Head of caudate nucleus (tissue), 42 donors: ENCODE measurements at regions not wholly inside any gene's neighbourhood (a gene's known extent, or its start where the extent isn't known, plus 50 kb on each side); places are given as distances from the start of the nearest gene placed in this dataset.
A peak's percentile ranks its signal among the peaks of the same experiment; 100 is the strongest.

Source experiments
- DNase-seq, 42 donors: peaks; one replicate each; pipeline versions ENCODE4 v3.0.0 to v3.0.0-alpha.2; 2020 to 2021; ENCODE audit warnings: mixed read lengths in 7 of 42
- intact Hi-C: fragments of 100-400 bp; cut with DNase I; formaldehyde crosslinking; loops from one replicate; pipeline ENCODE4 v1.15.0; 2022

- intact Hi-C loops: no loop called here
Measured at GRCh38 chr17:77266891-77267341, 126.1 kb downstream of the SEC14L1 start.

GRCh38 chr17:77269696-77270681 is 129.2 kb downstream of the SEC14L1 start:
- intact Hi-C loops: no loop called here
- DNase-seq: peak in 4 of 42 donors; percentile 19 to 49 (median 34)

More at GRCh38 chr17:77266891-77267341, 126.1 kb downstream of the SEC14L1 start:
- DNase-seq: no peak

GRCh38 chr17:77271411-77271810 is 130.6 kb downstream of the SEC14L1 start:
- intact Hi-C loops: no loop called here
- no peak for DNase-seq

GRCh38 chr17:77273397-77274085 is 132.8 kb downstream of the SEC14L1 start:
- no peak for DNase-seq
- intact Hi-C loops: no loop called here

GRCh38 chr17:77274096-77274845 is 133.5 kb downstream of the SEC14L1 start:
- intact Hi-C loops: no loop called here
- DNase-seq: no peak

- DNase-seq: no peak
- intact Hi-C loops: no loop called here
Measured at GRCh38 chr17:77279448-77280303, 138.9 kb downstream of the SEC14L1 start.

GRCh38 chr17:77280304-77281121 is 139.7 kb downstream of the SEC14L1 start:
- intact Hi-C loops: no loop called here

GRCh38 chr17:77281122-77281903 is 140.5 kb downstream of the SEC14L1 start:
- intact Hi-C loops: no loop called here
- DNase-seq: peak in 38 of 42 donors; percentile 11 to 71 (median 41)

More at GRCh38 chr17:77280304-77281121, 139.7 kb downstream of the SEC14L1 start:
- DNase-seq: no peak

GRCh38 chr17:77281904-77282367 is 141.2 kb downstream of the SEC14L1 start:
- DNase-seq: no peak

GRCh38 chr17:77282524-77283515 is 142.1 kb downstream of the SEC14L1 start:
- no peak for DNase-seq
- intact Hi-C loops: no loop called here

More at GRCh38 chr17:77281904-77282367, 141.2 kb downstream of the SEC14L1 start:
- intact Hi-C loops: no loop called here

- no peak for DNase-seq
- intact Hi-C loops: no loop called here
Measured at GRCh38 chr17:77284023-77284617, 143.4 kb downstream of the SEC14L1 start.

GRCh38 chr17:77285594-77286390 is 145.0 kb downstream of the SEC14L1 start:
- intact Hi-C loops: no loop called here
- peak in 33 of 42 donors; percentile 6 to 75 (median 45) for DNase-seq

- no peak for DNase-seq
- intact Hi-C loops: no loop called here
Measured at GRCh38 chr17:77286391-77286640, 145.5 kb downstream of the SEC14L1 start.
